ENCODE measurements at regions not wholly inside any gene's neighbourhood (a gene's known extent, or its start where the extent isn't known, plus 50 kb on each side); places are given as distances from the start of the nearest gene placed in this dataset.

- no peak for DNase-seq
Observed at GRCh38 chr10:121661451-121661851, 63.2 kb upstream of the FGFR2 start.

- DNase-seq: no peak
Observed at GRCh38 chr10:121659236-121659635, 61.0 kb upstream of the FGFR2 start.

GRCh38 chr10:121658611-121659010, 60.4 kb upstream of the FGFR2 start:
- DNase-seq: no peak

GRCh38 chr10:121658111-121658510, 59.9 kb upstream of the FGFR2 start:
- DNase-seq: no peak

- DNase-seq: no peak
Observed at GRCh38 chr10:121655254-121656144, 57.3 kb upstream of the FGFR2 start.

GRCh38 chr10:121654021-121654545, 55.8 kb upstream of the FGFR2 start:
- no peak for DNase-seq

- no peak for DNase-seq
Observed at GRCh38 chr10:121653608-121654007, 55.4 kb upstream of the FGFR2 start.

- DNase-seq: no peak
Observed at GRCh38 chr10:121648493-121648892, 50.2 kb upstream of the FGFR2 start.

GRCh38 chr10:121648059-121648458, 49.8 kb upstream of the FGFR2 start:
- DNase-seq: no peak

All from 8988T (cell line).